H9 (cell line): ENCODE measurements at regions not wholly inside any gene's neighbourhood (a gene's known extent, or its start where the extent isn't known, plus 50 kb on each side); places are given as distances from the start of the nearest gene placed in this dataset.

Source experiments
- DNase-seq: peaks from one replicate; pipeline ENCODE4 v3.0.0-alpha.2; 2017
- H2AFZ ChIP-seq: one replicate; pipeline ENCODE4 v1.6.1; 2013; ENCODE audit warnings: mild to moderate bottlenecking, low read length, control low read depth, moderate library complexity
- H2AK5ac ChIP-seq: 2 replicates; pipeline ENCODE4 v1.6.1; 2013; ENCODE audit warnings: low read length, control low read depth, mixed read lengths; ENCODE audit not compliant: insufficient read length
- H2BK120ac ChIP-seq: one replicate; pipeline ENCODE4 v1.6.1; 2013; ENCODE audit warnings: low read depth, mild to moderate bottlenecking, low read length, control low read depth, inconsistent platforms; ENCODE audit not compliant: poor library complexity, severe bottlenecking
- H2BK12ac ChIP-seq: 2 replicates; pipeline ENCODE4 v1.6.1; 2013; ENCODE audit warnings: low read length, control low read depth, mixed read lengths, low read depth; ENCODE audit not compliant: insufficient read length
- H2BK15ac ChIP-seq: 2 replicates; pipeline ENCODE4 v1.6.1; 2013; ENCODE audit warnings: low read depth, low read length, control low read depth
- H2BK20ac ChIP-seq: one replicate; pipeline ENCODE4 v1.6.1; 2013; ENCODE audit warnings: low read depth, mild to moderate bottlenecking, low read length, control low read depth, inconsistent platforms; ENCODE audit not compliant: poor library complexity, severe bottlenecking
- H2BK5ac ChIP-seq: 2 replicates; pipeline ENCODE4 v1.6.1; 2013; ENCODE audit warnings: low read length, control low read depth, mixed read lengths; ENCODE audit not compliant: insufficient read length
- H3K14ac ChIP-seq: 2 replicates; pipeline ENCODE4 v1.6.1; 2013; ENCODE audit warnings: low read length, control low read depth; ENCODE audit not compliant: insufficient read depth
- H3K18ac ChIP-seq: 2 replicates; pipeline ENCODE4 v1.6.1; 2013; ENCODE audit warnings: low read depth, mild to moderate bottlenecking, mixed read lengths, low read length, control low read depth; ENCODE audit not compliant: insufficient read length
- H3K23ac ChIP-seq: 2 replicates; pipeline ENCODE4 v1.6.1; 2013; ENCODE audit warnings: low read length, control low read depth, mixed read lengths, low read depth; ENCODE audit not compliant: insufficient read length
- H3K23me2 ChIP-seq: 2 replicates; pipeline ENCODE4 v1.6.1; 2013; ENCODE audit warnings: low read depth, mild to moderate bottlenecking, mixed read lengths, low read length, control low read depth; ENCODE audit not compliant: insufficient read length, poor library complexity, severe bottlenecking
- H3K27ac ChIP-seq: 2 replicates; pipeline ENCODE4 v1.5.1; 2013; ENCODE audit warnings: low read length, control low read depth, mixed read lengths, low read depth; ENCODE audit not compliant: insufficient read length
- H3K27me3 ChIP-seq: 2 replicates; pipeline ENCODE4 v1.6.1; 2013; ENCODE audit warnings: low read length, control low read depth, inconsistent platforms; ENCODE audit not compliant: insufficient read depth
- H3K4ac ChIP-seq: 2 replicates; pipeline ENCODE4 v1.6.1; 2013; ENCODE audit warnings: low read depth, mild to moderate bottlenecking, control low read depth, inconsistent platforms, low read length, moderate library complexity
- H3K4me1 ChIP-seq: 2 replicates; pipeline ENCODE4 v1.6.1; 2013; ENCODE audit warnings: low read length, control low read depth, inconsistent platforms; ENCODE audit not compliant: insufficient read depth
- H3K4me2 ChIP-seq: 2 replicates; pipeline ENCODE4 v1.6.1; 2013; ENCODE audit warnings: low read length, control low read depth, mixed read lengths; ENCODE audit not compliant: insufficient read length, insufficient read depth
- H3K56ac ChIP-seq: 2 replicates; pipeline ENCODE4 v1.6.1; 2013; ENCODE audit warnings: low read depth, mild to moderate bottlenecking, mixed read lengths, low read length, control low read depth; ENCODE audit not compliant: insufficient read length
- H3K79me1 ChIP-seq: 2 replicates; pipeline ENCODE4 v1.6.1; 2013; ENCODE audit warnings: low read depth, mild to moderate bottlenecking, moderate library complexity, low read length, control low read depth, inconsistent platforms; ENCODE audit not compliant: insufficient read depth, poor library complexity, severe bottlenecking
- H3K79me2 ChIP-seq: 2 replicates; pipeline ENCODE4 v1.6.1; 2013; ENCODE audit warnings: low read length, control low read depth, inconsistent platforms; ENCODE audit not compliant: insufficient read depth
- H3K9ac ChIP-seq: 2 replicates; pipeline ENCODE4 v1.6.1; 2013; ENCODE audit warnings: low read length, control low read depth, mixed read lengths; ENCODE audit not compliant: insufficient read length; ENCODE audit errors: extremely low read depth
- H3K9me3 ChIP-seq: one replicate; pipeline ENCODE4 v1.6.1; 2013; ENCODE audit warnings: low read depth, low read length, inconsistent platforms; ENCODE audit not compliant: control insufficient read depth
- H3T11ph ChIP-seq: one replicate; pipeline ENCODE4 v1.6.1; 2013; ENCODE audit warnings: mild to moderate bottlenecking, low read length, control low read depth, inconsistent platforms
- H4K20me1 ChIP-seq: one replicate; pipeline ENCODE4 v1.6.1; 2013; ENCODE audit not compliant: control insufficient read depth, insufficient read length, insufficient read depth
- H4K5ac ChIP-seq: 2 replicates; pipeline ENCODE4 v1.6.1; 2013; ENCODE audit warnings: low read depth, mild to moderate bottlenecking, mixed read lengths, low read length, control low read depth; ENCODE audit not compliant: insufficient read length
- H4K8ac ChIP-seq: replicated peaks from 2 replicates; pipeline ENCODE4 v1.6.1; 2013; ENCODE audit warnings: low read length, control low read depth, mixed read lengths, low read depth; ENCODE audit not compliant: insufficient read length
- H4K91ac ChIP-seq: 2 replicates; pipeline ENCODE4 v1.6.1; 2013; ENCODE audit warnings: low read depth, mild to moderate bottlenecking, moderate library complexity, mixed read lengths, low read length, control low read depth; ENCODE audit not compliant: insufficient read length
- H3K27ac Mint-ChIP-seq, 3 experiments: 2 replicates in 2 of 3; 3 replicates in 1 of 3; pipeline ENCODE4 v1.8.0; 2020 to 2021; ENCODE audit warnings: mixed read lengths in 3 of 3, mild to moderate bottlenecking in 1 of 3, moderate library complexity in 1 of 3
- H3K27me3 Mint-ChIP-seq: 2 replicates; pipeline ENCODE4 v1.8.0; 2021; ENCODE audit warnings: low read depth, mild to moderate bottlenecking, moderate library complexity, mixed read lengths
- H3K36me3 Mint-ChIP-seq, 3 experiments: 2 replicates in 2 of 3; 3 replicates in 1 of 3; pipeline ENCODE4 v1.8.0; 2020 to 2021; ENCODE audit warnings: low read depth in 3 of 3, mixed read lengths in 3 of 3; ENCODE audit not compliant: insufficient read depth in 1 of 3
- H3K4me1 Mint-ChIP-seq, 2 experiments: 2 replicates each; pipeline ENCODE4 v1.8.0; 2020; ENCODE audit warnings: mixed read lengths in 2 of 2
- H3K4me3 Mint-ChIP-seq, 2 experiments: 2 replicates in 1 of 2; 3 replicates in 1 of 2; pipeline ENCODE4 v1.8.0; 2020 to 2021; ENCODE audit warnings: mild to moderate bottlenecking in 2 of 2, mixed read lengths in 2 of 2, moderate library complexity in 1 of 2
- H3K9me3 Mint-ChIP-seq, 2 experiments: 2 replicates in 1 of 2; 3 replicates in 1 of 2; pipeline ENCODE4 v1.8.0; 2020; ENCODE audit warnings: mild to moderate bottlenecking in 2 of 2, mixed read lengths in 2 of 2, moderate library complexity in 1 of 2
- WGBS: extraction: QIAGEN DNeasy Blood & Tissue Kit; methylation state at CpG from one replicate; pipeline ENCODE4 v1.1.7; 2013; ENCODE audit warnings: missing lambda C conversion rate, low lambda C conversion rate, mixed read lengths; ENCODE audit not compliant: insufficient read length; ENCODE audit errors: extremely low coverage; 5-methylcytosine and 5-hydroxymethylcytosine counted together
- TF ChIP-seq, protein P1 (sequence below): fragments of 200-600 bp; sonication (generic); conservative IDR thresholded peaks from 3 replicates; pipeline ENCODE4 v1.8.0; 2021; ENCODE audit warnings: antibody characterized with exemption, mild to moderate bottlenecking

DNA sequence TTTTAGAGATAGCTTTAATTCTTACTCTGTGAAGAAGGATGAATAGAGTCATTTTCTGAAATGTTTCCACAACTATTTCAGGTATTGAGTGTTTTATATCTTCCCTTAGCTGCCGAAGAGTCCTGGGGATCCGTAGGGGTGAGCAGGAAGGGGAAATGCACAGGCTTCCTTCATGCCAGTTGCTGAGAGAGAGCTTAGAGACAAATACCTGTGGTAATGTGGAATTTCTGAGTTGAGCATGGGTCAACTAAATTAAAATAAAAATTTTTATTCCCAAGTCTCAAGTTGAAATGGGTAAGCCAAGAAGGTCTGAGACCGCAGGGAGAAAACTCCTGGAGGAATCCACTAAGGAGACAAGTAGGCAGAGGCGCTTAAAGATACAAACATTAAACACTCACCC is 185.7 kb downstream of the DAD1 start:
- no peak overlapping the region for H4K91ac ChIP-seq
- Mint-ChIP-seq H3K4me1 (no peaks in the 10 kb centered on the region), H3K9me3 (no peaks in the 10 kb centered on the region), H3K27ac (no peak overlapping the region), H3K27me3 (no peaks in the 10 kb centered on the region; the same call in 1 of the 2 replicates), H3K36me3 (no peaks in the 10 kb centered on the region), H3K4me3 (no peak overlapping the region)
- no peak overlapping the region for H4K5ac ChIP-seq
- no peak overlapping the region for H3K14ac ChIP-seq
- H3K23ac ChIP-seq = no peak overlapping the region
- H4K8ac ChIP-seq = no peak overlapping the region
- H3K27ac ChIP-seq = no peak overlapping the region
- H4K20me1 ChIP-seq = no peaks in the 10 kb centered on the region
- TF ChIP-seq, protein P1, sequence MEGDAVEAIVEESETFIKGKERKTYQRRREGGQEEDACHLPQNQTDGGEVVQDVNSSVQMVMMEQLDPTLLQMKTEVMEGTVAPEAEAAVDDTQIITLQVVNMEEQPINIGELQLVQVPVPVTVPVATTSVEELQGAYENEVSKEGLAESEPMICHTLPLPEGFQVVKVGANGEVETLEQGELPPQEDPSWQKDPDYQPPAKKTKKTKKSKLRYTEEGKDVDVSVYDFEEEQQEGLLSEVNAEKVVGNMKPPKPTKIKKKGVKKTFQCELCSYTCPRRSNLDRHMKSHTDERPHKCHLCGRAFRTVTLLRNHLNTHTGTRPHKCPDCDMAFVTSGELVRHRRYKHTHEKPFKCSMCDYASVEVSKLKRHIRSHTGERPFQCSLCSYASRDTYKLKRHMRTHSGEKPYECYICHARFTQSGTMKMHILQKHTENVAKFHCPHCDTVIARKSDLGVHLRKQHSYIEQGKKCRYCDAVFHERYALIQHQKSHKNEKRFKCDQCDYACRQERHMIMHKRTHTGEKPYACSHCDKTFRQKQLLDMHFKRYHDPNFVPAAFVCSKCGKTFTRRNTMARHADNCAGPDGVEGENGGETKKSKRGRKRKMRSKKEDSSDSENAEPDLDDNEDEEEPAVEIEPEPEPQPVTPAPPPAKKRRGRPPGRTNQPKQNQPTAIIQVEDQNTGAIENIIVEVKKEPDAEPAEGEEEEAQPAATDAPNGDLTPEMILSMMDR = no peak
- H2BK20ac ChIP-seq = no peak overlapping the region
- H3K18ac ChIP-seq = no peak overlapping the region
- H2AK5ac ChIP-seq = no peak overlapping the region
- H3K79me1 ChIP-seq = no peaks in the 10 kb centered on the region
- no peak overlapping the region for H3K56ac ChIP-seq
- H2BK15ac ChIP-seq = no peak overlapping the region
- no peak overlapping the region for H3K9ac ChIP-seq
- no peak overlapping the region for H2BK120ac ChIP-seq
- H3K9me3 ChIP-seq = no peaks in the 10 kb centered on the region
- no peak overlapping the region for H3T11ph ChIP-seq
- no peak for DNase-seq
- no peak overlapping the region for H2BK5ac ChIP-seq
- H3K79me2 ChIP-seq = no peaks in the 10 kb centered on the region
- H2AFZ ChIP-seq = no peak overlapping the region
- H3K4me1 ChIP-seq = no peaks in the 10 kb centered on the region
- no peak overlapping the region for H2BK12ac ChIP-seq
- WGBS = no CpG with 5 or more reads among the region's 4 CpGs
- H3K4me2 ChIP-seq = no peak overlapping the region
- no peak overlapping the region for H3K4ac ChIP-seq
- H3K23me2 ChIP-seq = no peaks in the 10 kb centered on the region
- H3K27me3 ChIP-seq = no peaks in the 10 kb centered on the region
